Rectal smooth muscle tissue (tissue), 1 donor: ENCODE measurements at regions not wholly inside any gene's neighbourhood (a gene's known extent, or its start where the extent isn't known, plus 50 kb on each side); places are given as distances from the start of the nearest gene placed in this dataset.

Experiments used
- H3K27ac ChIP-seq: one replicate; pipeline ENCODE4 v1.7.0; 2013; ENCODE audit warnings: low read depth, low read length, inconsistent platforms
- H3K27me3 ChIP-seq: one replicate; pipeline ENCODE4 v1.7.0; 2013; ENCODE audit warnings: low read length; ENCODE audit not compliant: control insufficient read depth, insufficient read depth
- H3K36me3 ChIP-seq: one replicate; pipeline ENCODE4 v1.7.0; 2013; ENCODE audit warnings: low read length; ENCODE audit not compliant: control insufficient read depth, insufficient read depth
- H3K4me1 ChIP-seq: one replicate; pipeline ENCODE4 v1.7.0; 2013; ENCODE audit warnings: low read length; ENCODE audit not compliant: control insufficient read depth, insufficient read depth
- H3K4me3 ChIP-seq: one replicate; pipeline ENCODE4 v1.7.0; 2013; ENCODE audit warnings: low read length
- H3K9ac ChIP-seq: one replicate; pipeline ENCODE4 v1.7.0; 2013; ENCODE audit warnings: low read length

- no peak overlapping the region for H3K9ac ChIP-seq
- no peaks in the 10 kb centered on the region for H3K27me3 ChIP-seq
- H3K27ac ChIP-seq, result no peak overlapping the region
- no peaks in the 10 kb centered on the region for H3K36me3 ChIP-seq
- H3K4me3 ChIP-seq, result no peak overlapping the region
- no peaks in the 10 kb centered on the region for H3K4me1 ChIP-seq
Observed at GRCh38 chr2:128682266-128682665, 363.6 kb upstream of the HS6ST1 start.

GRCh38 chr2:128682729-128683284 is 364.1 kb upstream of the HS6ST1 start:
- Histone ChIP-seq H3K4me1 (no peaks in the 10 kb centered on the region), H3K36me3 (no peaks in the 10 kb centered on the region), H3K9ac (no peak overlapping the region), H3K4me3 (no peak overlapping the region), H3K27me3 (no peaks in the 10 kb centered on the region), H3K27ac (no peak overlapping the region)

GRCh38 chr2:128684523-128684922 is 365.9 kb upstream of the HS6ST1 start:
- no peak overlapping the region for H3K9ac ChIP-seq
- H3K4me1 ChIP-seq, result no peaks in the 10 kb centered on the region
- no peak overlapping the region for H3K27ac ChIP-seq
- no peaks in the 10 kb centered on the region for H3K27me3 ChIP-seq
- no peak overlapping the region for H3K4me3 ChIP-seq
- H3K36me3 ChIP-seq, result no peaks in the 10 kb centered on the region

- Histone ChIP-seq H3K9ac (no peak overlapping the region), H3K36me3 (no peaks in the 10 kb centered on the region), H3K27ac (no peak overlapping the region), H3K4me1 (no peaks in the 10 kb centered on the region), H3K4me3 (no peak overlapping the region), H3K27me3 (no peaks in the 10 kb centered on the region)
Observed at GRCh38 chr2:128685841-128686496, 367.3 kb upstream of the HS6ST1 start.

- Histone ChIP-seq H3K4me1 (no peaks in the 10 kb centered on the region), H3K36me3 (no peaks in the 10 kb centered on the region), H3K27me3 (no peaks in the 10 kb centered on the region), H3K4me3 (no peak overlapping the region), H3K9ac (no peak overlapping the region), H3K27ac (no peak overlapping the region)
Observed at GRCh38 chr2:128686497-128686859, 367.8 kb upstream of the HS6ST1 start.

GRCh38 chr2:128686881-128687555 is 368.4 kb upstream of the HS6ST1 start:
- Histone ChIP-seq H3K27ac (no peak overlapping the region), H3K36me3 (no peaks in the 10 kb centered on the region), H3K4me3 (no peak overlapping the region), H3K4me1 (no peaks in the 10 kb centered on the region), H3K9ac (no peak overlapping the region), H3K27me3 (no peaks in the 10 kb centered on the region)

GRCh38 chr2:128687565-128687964 is 368.9 kb upstream of the HS6ST1 start:
- H3K27ac ChIP-seq, result no peak overlapping the region
- no peaks in the 10 kb centered on the region for H3K27me3 ChIP-seq
- no peaks in the 10 kb centered on the region for H3K4me1 ChIP-seq
- H3K36me3 ChIP-seq, result no peaks in the 10 kb centered on the region
- no peak overlapping the region for H3K9ac ChIP-seq
- H3K4me3 ChIP-seq, result no peak overlapping the region

GRCh38 chr2:128689971-128690370 is 371.3 kb upstream of the HS6ST1 start:
- H3K27ac ChIP-seq, result no peak overlapping the region
- H3K9ac ChIP-seq, result no peak overlapping the region
- H3K27me3 ChIP-seq, result no peaks in the 10 kb centered on the region
- no peak overlapping the region for H3K4me3 ChIP-seq
- H3K4me1 ChIP-seq, result no peaks in the 10 kb centered on the region
- H3K36me3 ChIP-seq, result no peaks in the 10 kb centered on the region

GRCh38 chr2:128690431-128690830 is 371.8 kb upstream of the HS6ST1 start:
- Histone ChIP-seq H3K4me3 (no peak overlapping the region), H3K27me3 (no peaks in the 10 kb centered on the region), H3K9ac (no peak overlapping the region), H3K27ac (no peak overlapping the region), H3K4me1 (no peaks in the 10 kb centered on the region), H3K36me3 (no peaks in the 10 kb centered on the region)

GRCh38 chr2:128690869-128691268 is 372.2 kb upstream of the HS6ST1 start:
- H3K4me1 ChIP-seq, result no peaks in the 10 kb centered on the region
- H3K36me3 ChIP-seq, result no peaks in the 10 kb centered on the region
- H3K27me3 ChIP-seq, result no peaks in the 10 kb centered on the region
- no peak overlapping the region for H3K9ac ChIP-seq
- no peak overlapping the region for H3K4me3 ChIP-seq
- no peak overlapping the region for H3K27ac ChIP-seq

- no peak overlapping the region for H3K4me3 ChIP-seq
- H3K27me3 ChIP-seq, result no peaks in the 10 kb centered on the region
- no peak overlapping the region for H3K27ac ChIP-seq
- no peaks in the 10 kb centered on the region for H3K4me1 ChIP-seq
- no peaks in the 10 kb centered on the region for H3K36me3 ChIP-seq
- H3K9ac ChIP-seq, result no peak overlapping the region
Observed at GRCh38 chr2:128691526-128691925, 372.9 kb upstream of the HS6ST1 start.

- Histone ChIP-seq H3K27me3 (no peaks in the 10 kb centered on the region), H3K27ac (no peak overlapping the region), H3K9ac (no peak overlapping the region), H3K4me1 (no peaks in the 10 kb centered on the region), H3K36me3 (no peaks in the 10 kb centered on the region), H3K4me3 (no peak overlapping the region)
Observed at GRCh38 chr2:128692895-128693742, 374.5 kb upstream of the HS6ST1 start.
